K562 (cell line): ENCODE measurements at regions not wholly inside any gene's neighbourhood (a gene's known extent, or its start where the extent isn't known, plus 50 kb on each side); places are given as distances from the start of the nearest gene placed in this dataset.

Source experiments
- ATAC-seq: fragments of 200-7000 bp; cut with Tn5 transposase; 3 replicates; pipeline ENCODE4 v1.9.1; 2020; ENCODE audit warnings: moderate library complexity
- BruUV-seq: library from RNA; stranded (reverse); fragments of 400-500 nt; replicated peaks from 2 replicates; lab custom pipeline; 2021; lab: Mats Ljungman, UMichigan
- CTCF ChIA-PET: fragments of 300-600 bp; formaldehyde crosslinking; extraction: SDS; loops from one replicate; lab custom pipeline; 2021; ENCODE audit warnings: low intra/inter-chr PET ratio; lab: Yijun Ruan, JAX
- POLR2A ChIA-PET: fragments of 300-600, 350-650 bp; sonication (Branson Sonifier 250); formaldehyde crosslinking; extraction: SDS; loops from one replicate; lab custom pipeline; 2021; ENCODE audit warnings: antibody characterized with exemption, inconsistent platforms; lab: Yijun Ruan, JAX
- DNase-seq, 4 experiments: peaks; one replicate each; pipeline versions ENCODE4 v3.0.0 to v3.0.0-alpha.2; 2011 to 2018; ENCODE audit warnings: low spot score in 3 of 4, mixed read lengths in 3 of 4; ENCODE audit errors: extremely low read depth in 1 of 4
- FAIRE-seq: peaks from 2 replicates; lab custom pipeline; 2011; peaks lifted over from hg19 to GRCh38; lab: Jason Lieb, UNC
- H2AFZ ChIP-seq: 2 replicates; pipeline ENCODE4 v1.6.0; 2011; ENCODE audit warnings: low read depth, low read length, control low read depth, inconsistent platforms
- H3K27ac ChIP-seq: fragments of 200-600 bp; 3 replicates; pipeline ENCODE4 v1.8.0; 2011; ENCODE audit warnings: low read depth, mild to moderate bottlenecking, control low read depth, inconsistent platforms, low read length, moderate library complexity, mixed read lengths; ENCODE audit errors: extremely low read depth
- H3K27me3 ChIP-seq, 2 experiments: fragments of 300-600 bp in 1 of 2; 2 replicates in 1 of 2; 3 replicates in 1 of 2; pipeline versions ENCODE4 v1.6.0 to v1.8.0; 2011; ENCODE audit warnings: inconsistent platforms in 2 of 2, low read length in 2 of 2, mild to moderate bottlenecking in 1 of 2, mixed read lengths in 1 of 2, moderate library complexity in 1 of 2; ENCODE audit not compliant: control insufficient read depth in 2 of 2, insufficient read depth in 2 of 2
- H3K36me3 ChIP-seq: fragments of 300-600 bp; 3 replicates; pipeline ENCODE4 v1.8.0; 2011; ENCODE audit warnings: mild to moderate bottlenecking, low read length, inconsistent platforms; ENCODE audit not compliant: control insufficient read depth, insufficient read depth
- H3K4me1 ChIP-seq, 2 experiments: fragments of 200-600 bp in 1 of 2; replicated peaks in 1 of 2; 2 replicates in 1 of 2; 3 replicates in 1 of 2; pipeline versions ENCODE4 v1.5.1 to v1.8.0; 2011; ENCODE audit warnings: inconsistent platforms in 2 of 2, low read length in 2 of 2, mild to moderate bottlenecking in 1 of 2, mixed read lengths in 1 of 2, moderate library complexity in 1 of 2; ENCODE audit not compliant: control insufficient read depth in 2 of 2, insufficient read depth in 2 of 2
- H3K4me2 ChIP-seq: 2 replicates; pipeline ENCODE4 v1.6.1; 2011; ENCODE audit warnings: low read length, control low read depth, inconsistent platforms, mixed read lengths; ENCODE audit not compliant: insufficient read depth
- H3K4me3 ChIP-seq: fragments of 200-600 bp; sonication (generic), shearing (Covaris generic); 2 replicates; pipeline ENCODE4 v1.5.1; 2016; ENCODE audit warnings: control low read depth, inconsistent platforms
- H3K79me2 ChIP-seq: fragments of 200-600 bp; 3 replicates; pipeline ENCODE4 v1.8.0; 2011; ENCODE audit warnings: low read length, inconsistent platforms; ENCODE audit not compliant: control insufficient read depth, insufficient read depth
- H3K9ac ChIP-seq, 2 experiments: 2 replicates each; pipeline versions ENCODE4 v1.6.0 to v1.6.1; 2011; ENCODE audit warnings: low read depth in 2 of 2, low read length in 2 of 2, control low read depth in 1 of 2, inconsistent platforms in 1 of 2, mild to moderate bottlenecking in 1 of 2, mixed read lengths in 1 of 2; ENCODE audit not compliant: insufficient read depth in 1 of 2
- H3K9me1 ChIP-seq: one replicate; pipeline ENCODE4 v1.6.0; 2011; ENCODE audit warnings: inconsistent platforms, mild to moderate bottlenecking, low read length, moderate library complexity; ENCODE audit not compliant: control insufficient read depth, insufficient read depth
- H3K9me3 ChIP-seq: replicated peaks from 2 replicates; pipeline ENCODE4 v1.5.1; 2011; ENCODE audit warnings: low read depth, low read length, inconsistent platforms; ENCODE audit not compliant: control insufficient read depth, insufficient read depth
- H4K20me1 ChIP-seq: replicated peaks from 2 replicates; pipeline ENCODE4 v1.6.1; 2011; ENCODE audit warnings: low read length, inconsistent platforms, mixed read lengths; ENCODE audit not compliant: control insufficient read depth, insufficient read depth
- ARID1B ChIP-seq: fragments of 450-650 bp; IDR thresholded peaks from 2 replicates; pipeline ENCODE4 v1.6.1; 2016; ENCODE audit warnings: antibody characterized with exemption, mild to moderate bottlenecking, inconsistent platforms
- CBFA2T3 ChIP-seq: fragments of 450-650 bp; IDR thresholded peaks from 2 replicates; pipeline ENCODE4 v1.6.1; 2017
- HMBOX1 ChIP-seq: sonication (generic); IDR thresholded peaks from 2 replicates; pipeline ENCODE4 v1.6.1; 2016
- NELFE ChIP-seq: IDR thresholded peaks from 2 replicates; pipeline ENCODE4 v1.6.1; 2011; ENCODE audit warnings: mild to moderate bottlenecking; ENCODE audit not compliant: insufficient read depth, insufficient read length
- PPARD ChIP-seq: fragments of 250-450 bp; sonication (Bioruptor Pico); IDR thresholded peaks from 2 replicates; pipeline ENCODE4 v1.8.0; 2022; ENCODE audit warnings: inconsistent platforms, mild to moderate bottlenecking, moderate library complexity
- PTRF ChIP-seq: fragments of 450-650 bp; IDR thresholded peaks from 2 replicates; pipeline ENCODE4 v1.6.1; 2016; ENCODE audit warnings: mild to moderate bottlenecking, missing genetic modification characterization, missing compliant biosample characterization
- SPI1 ChIP-seq: IDR thresholded peaks from 2 replicates; pipeline ENCODE4 v1.6.1; 2011; ENCODE audit warnings: low read depth, low read length, control low read depth, borderline replicate concordance
- TEAD4 ChIP-seq, 2 experiments: sonication (generic) in 1 of 2; formaldehyde crosslinking in 1 of 2; IDR thresholded peaks; 2 replicates each; pipeline versions ENCODE4 v1.6.1 to v1.8.0; 2012 to 2022; ENCODE audit warnings: borderline replicate concordance in 1 of 2, inconsistent platforms in 1 of 2, low read length in 1 of 2, mild to moderate bottlenecking in 1 of 2, missing genetic modification reagents in 1 of 2
- ZBTB40 ChIP-seq, 2 experiments: fragments of 450-650 bp in 1 of 2; sonication (generic) in 1 of 2; formaldehyde crosslinking in 1 of 2; IDR thresholded peaks; 2 replicates each; pipeline versions ENCODE4 v1.7.1 to v1.9.0; 2016 to 2022; ENCODE audit warnings: inconsistent platforms in 1 of 2, mild to moderate bottlenecking in 1 of 2, missing genetic modification reagents in 1 of 2
- WGBS: fragments of 100-300 bp; shearing (Covaris generic); methylation state at CpG from one replicate; pipeline ENCODE4 v1.1.6; 2016; ENCODE audit warnings: low coverage, mixed read lengths; ENCODE audit not compliant: insufficient coverage; ENCODE audit errors: missing lambda C conversion rate; 5-methylcytosine and 5-hydroxymethylcytosine counted together
- in situ Hi-C: fragments of 300-500 bp; cut with MboI; formaldehyde crosslinking; loops from 4 replicates; pipeline ENCODE4 v1.15.0; 2018; ENCODE audit warnings: inconsistent platforms, mixed read lengths
- intact Hi-C: fragments of 100-400 bp; cut with micrococcal nuclease; formaldehyde crosslinking; loops from 2 replicates; pipeline ENCODE4 v1.14.2; 2022

- TF ChIP-seq HMBOX1, result no peak
Measured at GRCh38 chr20:40565001-40565681, 123.9 kb downstream of the MAFB start (continued).

- no TSS peak for BruUV-seq
- Histone ChIP-seq H3K9me3 (no peaks in the 10 kb centered on the region), H3K4me3 (no peak overlapping the region), H3K9ac (no peak overlapping the region), H4K20me1 (no peaks in the 10 kb centered on the region), H3K79me2 (no peaks in the 10 kb centered on the region), H2AFZ (peak overlapping the region; percentile 72), H3K27me3 (no peaks in the 10 kb centered on the region), H3K4me2 (peak overlapping the region; percentile 43), H3K36me3 (no peaks in the 10 kb centered on the region), H3K9me1 (no peaks in the 10 kb centered on the region), H3K4me1 (peaks cover 3 to 26% of the 10 kb centered on the region in 2 experiments), H3K27ac (peak overlapping the region; percentile 48; the same call in 1 of the 3 replicates)
- CTCF ChIA-PET, result no interaction called here
- ATAC-seq (peak; percentile 88), DNase-seq (peak; percentile 30 to 74 (median 48)), FAIRE-seq (peak; percentile 82)
- intact Hi-C loops (no loop called here), in situ Hi-C loops (no loop called here)
- 2% methylated on average over 8 of the region's 8 CpGs for WGBS
- POLR2A ChIA-PET, result interaction anchor here (0.6 kb wide), 1 partner anchor 21 kb away, joined by 4 read pairs; no protein-coding TSS in a partner anchor
- TF ChIP-seq ZBTB40 (IDR thresholded peaks at IDR 0.05), result no peak
- no peak for TF ChIP-seq ZBTB40 (CRISPR knock-in tag; IDR thresholded peaks at IDR 0.05)
- no peak for TF ChIP-seq PPARD (CRISPR knock-in tag)
- TF ChIP-seq NELFE, result no peak
- TF ChIP-seq ARID1B, result peak; percentile 47; the same call in 1 of the 2 replicates
- no peak for TF ChIP-seq PTRF
- TF ChIP-seq TEAD4 (IDR thresholded peaks at IDR 0.05; ENCODE audit: low read length), result no peak
- TF ChIP-seq TEAD4 (CRISPR knock-in tag; IDR thresholded peaks at IDR 0.05; ENCODE audit: borderline replicate concordance), result no peak
- peak; percentile 72; the same call in 1 of the 2 replicates for TF ChIP-seq SPI1
- TF ChIP-seq CBFA2T3, result peak; percentile 50
Measured at GRCh38 chr20:40563296-40563950, 125.6 kb downstream of the MAFB start.
